ENCODE measurements at regions not wholly inside any gene's neighbourhood (a gene's known extent, or its start where the extent isn't known, plus 50 kb on each side); places are given as distances from the start of the nearest gene placed in this dataset.

- Histone ChIP-seq H3K4me1 (ENCODE audit: insufficient read depth, low read length) (no peaks in the 10 kb centered on the region), H4K8ac (replicated peaks; ENCODE audit: insufficient read length, low read depth, low read length) (no peak overlapping the region), H3K23me2 (ENCODE audit: insufficient read length, low read depth, low read length, poor library complexity, severe bottlenecking) (no peaks in the 10 kb centered on the region), H2BK15ac (ENCODE audit: low read depth, low read length) (no peak overlapping the region), H3K9ac (ENCODE audit: extremely low read depth, insufficient read length, low read length) (no peak overlapping the region), H2AFZ (ENCODE audit: low read length) (no peak overlapping the region), H4K91ac (ENCODE audit: insufficient read length, low read depth, low read length) (no peak overlapping the region), H3K56ac (ENCODE audit: insufficient read length, low read depth, low read length) (no peak overlapping the region), H2AK5ac (ENCODE audit: insufficient read length, low read length) (no peak overlapping the region), H3K27ac (ENCODE audit: insufficient read length, low read depth, low read length) (no peak overlapping the region), H3K27me3 (ENCODE audit: insufficient read depth, low read length) (no peaks in the 10 kb centered on the region), H3K79me2 (ENCODE audit: insufficient read depth, low read length) (no peaks in the 10 kb centered on the region), H3K23ac (ENCODE audit: insufficient read length, low read depth, low read length) (no peak overlapping the region), H4K5ac (ENCODE audit: insufficient read length, low read depth, low read length) (no peak overlapping the region), H3K4ac (ENCODE audit: low read depth, low read length) (no peak overlapping the region), H3K4me2 (ENCODE audit: insufficient read depth, insufficient read length, low read length) (no peak overlapping the region), H2BK20ac (ENCODE audit: low read depth, low read length, poor library complexity, severe bottlenecking) (no peak overlapping the region), H3K14ac (ENCODE audit: insufficient read depth, low read length) (no peak overlapping the region), H2BK120ac (ENCODE audit: low read depth, low read length, poor library complexity, severe bottlenecking) (no peak overlapping the region), H3K18ac (ENCODE audit: insufficient read length, low read depth, low read length) (no peak overlapping the region), H3K79me1 (ENCODE audit: insufficient read depth, low read depth, low read length, poor library complexity, severe bottlenecking) (no peaks in the 10 kb centered on the region), H2BK5ac (ENCODE audit: insufficient read length, low read length) (no peak overlapping the region), H4K20me1 (ENCODE audit: control insufficient read depth, insufficient read depth, insufficient read length) (no peaks in the 10 kb centered on the region), H2BK12ac (ENCODE audit: insufficient read length, low read depth, low read length) (no peak overlapping the region), H3K9me3 (ENCODE audit: control insufficient read depth, low read depth, low read length) (no peaks in the 10 kb centered on the region), H3T11ph (ENCODE audit: low read length) (no peak overlapping the region)
- TF ChIP-seq CTCF (conservative IDR thresholded peaks at IDR 0.05) = peak; percentile 67
- WGBS (ENCODE audit: extremely low coverage, insufficient read length, low lambda C conversion rate) = no CpG with 5 or more reads among the region's 5 CpGs
- Mint-ChIP-seq H3K4me3 (no peak overlapping the region), H3K27me3 (ENCODE audit: low read depth) (peaks cover 46% of the 10 kb centered on the region), H3K36me3 (ENCODE audit: insufficient read depth in 1 of 3, low read depth in 3 of 3) (no peaks in the 10 kb centered on the region), H3K9me3 (no peaks in the 10 kb centered on the region), H3K4me1 (peaks cover 10 to 22% of the 10 kb centered on the region in 2 experiments), H3K27ac (no peak overlapping the region)
- peak; percentile 50 for DNase-seq
These were observed 154.6 kb downstream of the TRIM29 start for GRCh38 chr11:119983240-119983732.
